DND-41 (cell line): ENCODE measurements at regions not wholly inside any gene's neighbourhood (a gene's known extent, or its start where the extent isn't known, plus 50 kb on each side); places are given as distances from the start of the nearest gene placed in this dataset.

Experiments
- CTCF ChIP-seq: IDR thresholded peaks from 2 replicates; pipeline ENCODE4 v1.5.1; 2012; ENCODE audit warnings: borderline replicate concordance, low read length, moderate library complexity, mild to moderate bottlenecking; ENCODE audit not compliant: poor library complexity, severe bottlenecking; ENCODE audit errors: extremely low read depth
- EZH2 ChIP-seq: IDR thresholded peaks from 3 replicates; pipeline ENCODE4 v1.6.1; 2012; ENCODE audit warnings: borderline replicate concordance, low read depth, mild to moderate bottlenecking, moderate library complexity, low read length, inconsistent platforms; ENCODE audit not compliant: severe bottlenecking

GRCh38 chr3:59426821-59427565, 377.2 kb upstream of the CFAP20DC start:
- TF ChIP-seq CTCF (no peak), EZH2 (no peak)
